ENCODE measurements at regions not wholly inside any gene's neighbourhood (a gene's known extent, or its start where the extent isn't known, plus 50 kb on each side); places are given as distances from the start of the nearest gene placed in this dataset.

GRCh38 chr17:54493691-54494090 lies 407.0 kb upstream of the TOM1L1 start:
- TF ChIP-seq EZH2 (IDR thresholded peaks at IDR 0.05; ENCODE audit: borderline replicate concordance, control insufficient read depth, low read depth, low read length) (no peak), CEBPB (IDR thresholded peaks at IDR 0.05; ENCODE audit: borderline replicate concordance in 1 of 2, low read depth in 2 of 2, low read length in 2 of 2) (no peak), TCF12 (IDR thresholded peaks at IDR 0.05; ENCODE audit: low read depth, low read length) (no peak), EGR1 (IDR thresholded peaks at IDR 0.05; ENCODE audit: borderline replicate concordance in 1 of 2, low read depth in 2 of 2, low read length in 2 of 2) (no peak)
- TF ChIP-seq, protein P1, sequence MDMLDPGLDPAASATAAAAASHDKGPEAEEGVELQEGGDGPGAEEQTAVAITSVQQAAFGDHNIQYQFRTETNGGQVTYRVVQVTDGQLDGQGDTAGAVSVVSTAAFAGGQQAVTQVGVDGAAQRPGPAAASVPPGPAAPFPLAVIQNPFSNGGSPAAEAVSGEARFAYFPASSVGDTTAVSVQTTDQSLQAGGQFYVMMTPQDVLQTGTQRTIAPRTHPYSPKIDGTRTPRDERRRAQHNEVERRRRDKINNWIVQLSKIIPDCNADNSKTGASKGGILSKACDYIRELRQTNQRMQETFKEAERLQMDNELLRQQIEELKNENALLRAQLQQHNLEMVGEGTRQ (IDR thresholded peaks at IDR 0.05; ENCODE audit: borderline replicate concordance, low read depth, low read length) = no peak

Measured in GM12878 (cell line).